Gastrocnemius medialis (tissue), 4 donors: ENCODE measurements at regions not wholly inside any gene's neighbourhood (a gene's known extent, or its start where the extent isn't known, plus 50 kb on each side); places are given as distances from the start of the nearest gene placed in this dataset.

ENCODE experiments used
- ATAC-seq, 2 donors: fragments of 150-250 bp; one replicate each; pipeline ENCODE4 v1.9.1; 2016
- DNase-seq, 2 donors: peaks; one replicate each; pipeline ENCODE4 v3.0.0-alpha.2; 2019
- H3K27ac ChIP-seq, 4 donors: fragments of 200-600 bp; sonication (generic); 1 replicate in 1 of 4; 2 replicates in 3 of 4; pipeline ENCODE4 v1.5.1; 2016 to 2018; ENCODE audit warnings: mild to moderate bottlenecking in 2 of 4, moderate library complexity in 1 of 4
- H3K27me3 ChIP-seq, 3 donors: fragments of 200-600 bp; sonication (generic) in 2 of 3; 1 replicate in 1 of 3; 2 replicates in 2 of 3; pipeline versions ENCODE4 v1.5.1 to v1.6.0; 2016 to 2019; ENCODE audit warnings: mild to moderate bottlenecking in 1 of 3, moderate library complexity in 1 of 3
- H3K36me3 ChIP-seq, 2 donors: fragments of 200-600 bp; sonication (generic) in 1 of 2; one replicate each; pipeline ENCODE4 v1.5.1; 2017 to 2018
- H3K4me1 ChIP-seq, 2 donors: fragments of 200-600 bp; sonication (generic) in 1 of 2; one replicate each; pipeline ENCODE4 v1.5.1; 2016 to 2017; ENCODE audit warnings: mild to moderate bottlenecking in 2 of 2
- H3K4me3 ChIP-seq, 4 donors: fragments of 200-600 bp; sonication (generic) in 3 of 4; 1 replicate in 1 of 4; 2 replicates in 3 of 4; pipeline ENCODE4 v1.5.1; 2016 to 2019; ENCODE audit warnings: mild to moderate bottlenecking in 2 of 4
- H3K9me3 ChIP-seq, 3 donors: fragments of 200-600 bp; sonication (generic) in 2 of 3; 1 replicate in 1 of 3; 2 replicates in 2 of 3; pipeline ENCODE4 v1.5.1; 2016 to 2019
- POLR2A ChIP-seq, 2 donors: fragments of 450-650 bp; IDR thresholded peaks; one replicate each; pipeline ENCODE4 v1.6.1; 2017; ENCODE audit warnings: antibody characterized with exemption in 2 of 2, mild to moderate bottlenecking in 2 of 2, moderate library complexity in 2 of 2
- in situ Hi-C, 4 donors: fragments of 200-750 bp; cut with MboI; loops; one replicate each; pipeline versions ENCODE4 v1.15.0 to v1.8.0; 2017; ENCODE audit warnings: low sequenced_read_pairs in 4 of 4
- intact Hi-C: fragments of 100-400 bp; cut with DNase I; formaldehyde crosslinking; loops from one replicate; pipeline ENCODE4 v1.15.1; 2023; ENCODE audit warnings: low total_unique reads
- TF ChIP-seq, protein P1 (sequence below), 5 experiments: fragments of 450-650 bp in 3 of 5; fragments of 200-600 bp in 2 of 5; sonication (generic) in 2 of 5; IDR thresholded peaks in 4 of 5; conservative IDR thresholded peaks in 1 of 5; 1 replicate in 4 of 5; 2 replicates in 1 of 5; pipeline ENCODE4 v1.5.1; 2016 to 2019; ENCODE audit warnings: antibody characterized with exemption in 5 of 5, mild to moderate bottlenecking in 3 of 5, moderate library complexity in 3 of 5

DNA sequence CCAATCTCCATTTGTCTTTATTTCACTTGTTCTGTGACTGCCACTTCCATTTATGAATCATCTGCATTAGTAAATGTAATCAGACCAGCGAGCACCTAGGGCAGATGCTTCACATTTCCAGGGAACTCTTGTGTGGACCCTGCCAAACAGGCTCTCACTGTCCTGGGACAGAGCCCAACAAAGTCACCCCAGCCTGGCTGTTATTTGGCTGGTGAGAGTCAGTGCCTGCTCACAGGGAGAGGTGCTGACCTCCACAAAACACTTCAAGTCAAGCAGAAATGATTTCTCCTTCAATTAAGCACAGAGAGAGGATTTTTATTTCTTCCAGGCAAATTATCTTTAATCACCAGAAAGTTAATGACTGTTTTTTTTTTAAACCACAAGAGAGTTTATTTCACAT lies 568.0 kb downstream of the MTRR start:
- ATAC-seq: no peak
- intact Hi-C loops: no loop called here

DNA sequence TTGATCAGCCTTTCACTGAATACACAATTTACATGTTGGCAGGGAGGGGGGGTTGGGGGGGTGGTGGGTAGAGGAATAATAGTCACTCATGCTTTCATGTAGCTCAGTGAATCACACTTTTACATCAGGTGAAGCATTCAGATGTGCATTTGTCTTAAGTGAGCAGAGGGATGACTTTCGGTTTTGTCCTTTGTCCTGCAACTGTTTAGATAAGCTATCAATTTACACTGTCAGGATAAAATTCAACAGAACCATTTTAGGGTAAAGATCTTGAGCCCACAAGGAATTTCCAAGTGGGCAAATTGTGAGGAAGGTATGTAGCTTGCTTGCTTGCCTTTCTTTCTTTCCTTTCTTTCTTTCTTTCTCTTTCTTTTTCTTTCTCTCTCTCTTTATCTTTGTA lies 576.2 kb downstream of the MTRR start:
- Histone ChIP-seq H3K4me1 (no peaks in the 10 kb centered on the region), H3K27me3 (no peaks in the 10 kb centered on the region), H3K27ac (no peak overlapping the region), H3K4me3 (no peak overlapping the region), H3K9me3 (no peaks in the 10 kb centered on the region), H3K36me3 (no peaks in the 10 kb centered on the region)
- in situ Hi-C loops (no loop called here), intact Hi-C loops (no loop called here)
- no peak for TF ChIP-seq POLR2A (IDR thresholded peaks at IDR 0.05)
- TF ChIP-seq, protein P1, sequence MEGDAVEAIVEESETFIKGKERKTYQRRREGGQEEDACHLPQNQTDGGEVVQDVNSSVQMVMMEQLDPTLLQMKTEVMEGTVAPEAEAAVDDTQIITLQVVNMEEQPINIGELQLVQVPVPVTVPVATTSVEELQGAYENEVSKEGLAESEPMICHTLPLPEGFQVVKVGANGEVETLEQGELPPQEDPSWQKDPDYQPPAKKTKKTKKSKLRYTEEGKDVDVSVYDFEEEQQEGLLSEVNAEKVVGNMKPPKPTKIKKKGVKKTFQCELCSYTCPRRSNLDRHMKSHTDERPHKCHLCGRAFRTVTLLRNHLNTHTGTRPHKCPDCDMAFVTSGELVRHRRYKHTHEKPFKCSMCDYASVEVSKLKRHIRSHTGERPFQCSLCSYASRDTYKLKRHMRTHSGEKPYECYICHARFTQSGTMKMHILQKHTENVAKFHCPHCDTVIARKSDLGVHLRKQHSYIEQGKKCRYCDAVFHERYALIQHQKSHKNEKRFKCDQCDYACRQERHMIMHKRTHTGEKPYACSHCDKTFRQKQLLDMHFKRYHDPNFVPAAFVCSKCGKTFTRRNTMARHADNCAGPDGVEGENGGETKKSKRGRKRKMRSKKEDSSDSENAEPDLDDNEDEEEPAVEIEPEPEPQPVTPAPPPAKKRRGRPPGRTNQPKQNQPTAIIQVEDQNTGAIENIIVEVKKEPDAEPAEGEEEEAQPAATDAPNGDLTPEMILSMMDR (IDR thresholded peaks at IDR 0.05 in 4 of 5, conservative IDR thresholded peaks at IDR 0.05 in 1 of 5): no peak
- ATAC-seq (no peak), DNase-seq (no peak)

More for the DNA sequence above, 568.0 kb downstream of the MTRR start:
- Histone ChIP-seq H3K4me1 (no peaks in the 10 kb centered on the region), H3K4me3 (no peak overlapping the region), H3K9me3 (no peaks in the 10 kb centered on the region), H3K36me3 (no peaks in the 10 kb centered on the region), H3K27ac (no peak overlapping the region), H3K27me3 (no peaks in the 10 kb centered on the region)
- in situ Hi-C loops: no loop called here
- no peak for DNase-seq
- no peak for TF ChIP-seq POLR2A (IDR thresholded peaks at IDR 0.05)
- TF ChIP-seq, protein P1 (IDR thresholded peaks at IDR 0.05 in 4 of 5, conservative IDR thresholded peaks at IDR 0.05 in 1 of 5): no peak

DNA sequence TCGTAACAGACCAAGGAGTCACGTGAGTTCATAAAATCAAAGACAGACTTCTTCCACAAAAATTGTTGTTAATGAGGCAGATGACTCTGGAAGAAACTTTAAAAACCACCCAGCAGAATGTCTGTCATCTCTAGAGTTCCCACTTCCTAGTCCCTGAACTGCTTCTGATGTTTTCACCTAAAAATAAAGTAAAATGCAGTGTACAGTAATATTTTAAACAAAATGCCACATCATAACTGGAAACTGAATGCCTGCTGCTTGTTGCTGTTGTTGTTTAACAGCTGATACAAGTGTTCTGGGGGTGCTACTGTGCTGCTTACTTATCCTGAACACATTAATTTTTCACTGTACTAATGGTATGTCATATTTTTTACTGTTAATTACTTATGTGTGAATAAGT lies 577.2 kb downstream of the MTRR start:
- no peaks in the 10 kb centered on the region for H3K27me3 ChIP-seq
- no peak overlapping the region for H3K27ac ChIP-seq
- TF ChIP-seq, protein P1 (IDR thresholded peaks at IDR 0.05 in 4 of 5, conservative IDR thresholded peaks at IDR 0.05 in 1 of 5): no peak
- H3K9me3 ChIP-seq: no peaks in the 10 kb centered on the region
- DNase-seq (no peak), ATAC-seq (no peak)
- no peak overlapping the region for H3K4me3 ChIP-seq
- H3K4me1 ChIP-seq: no peaks in the 10 kb centered on the region
- H3K36me3 ChIP-seq: no peaks in the 10 kb centered on the region
- intact Hi-C loops: no loop called here
- in situ Hi-C loops: no loop called here

DNA sequence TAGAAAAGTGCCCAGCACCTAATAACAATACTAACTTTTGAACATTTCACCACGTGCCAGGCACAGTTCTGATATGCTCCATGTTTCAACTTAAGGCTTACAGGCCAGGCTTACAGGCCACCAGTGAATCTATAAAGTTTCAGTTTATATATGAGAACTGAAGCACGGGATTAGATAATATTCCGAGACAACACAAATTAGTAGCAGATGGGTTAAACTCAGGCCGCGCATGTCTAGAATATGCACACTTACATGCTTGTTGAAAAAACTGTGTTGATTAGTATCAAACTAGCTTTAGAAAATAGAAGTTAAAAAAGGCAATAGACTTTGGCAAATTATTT lies 587.9 kb downstream of the MTRR start:
- Histone ChIP-seq H3K4me1 (peaks cover 0 to 12% of the 10 kb centered on the region in 2 donors), H3K27ac (peak overlapping the region; percentile 82 to 92 (median 85)), H3K9me3 (no peaks in the 10 kb centered on the region), H3K36me3 (peaks cover 0 to 11% of the 10 kb centered on the region in 2 donors), H3K4me3 (peak overlapping the region; percentile 34 to 77 (median 64)), H3K27me3 (no peaks in the 10 kb centered on the region)
- ATAC-seq: no peak
- TF ChIP-seq, protein P1 (IDR thresholded peaks at IDR 0.05 in 4 of 5, conservative IDR thresholded peaks at IDR 0.05 in 1 of 5): no peak
- no peak for TF ChIP-seq POLR2A (IDR thresholded peaks at IDR 0.05)
- intact Hi-C loops (no loop called here), in situ Hi-C loops (loop anchor here in 1 of 4 donors (25.0 kb wide), 1 partner anchor 595 kb away; the partner anchor contains the start of genes CFAP90, FASTKD3 and MTRR)
- no peak for DNase-seq
